Body of pancreas (tissue), 4 donors: ENCODE measurements at regions not wholly inside any gene's neighbourhood (a gene's known extent, or its start where the extent isn't known, plus 50 kb on each side); places are given as distances from the start of the nearest gene placed in this dataset.

Experiments used
- ATAC-seq: fragments of 150-250 bp; one replicate; pipeline ENCODE4 v1.9.1; 2016
- DNase-seq, 4 donors: peaks; one replicate each; pipeline ENCODE4 v3.0.0-alpha.2; 2019
- H3K27ac ChIP-seq, 4 donors: fragments of 200-600 bp; sonication (generic); 1 replicate in 3 of 4; 2 replicates in 1 of 4; pipeline versions ENCODE4 v1.5.1 to v1.6.1; 2016 to 2019; ENCODE audit warnings: mild to moderate bottlenecking in 1 of 4, mixed read lengths in 1 of 4, moderate library complexity in 1 of 4
- H3K27me3 ChIP-seq, 2 donors: fragments of 200-600 bp; sonication (generic); one replicate each; pipeline ENCODE4 v1.6.0; 2016; ENCODE audit warnings: mild to moderate bottlenecking in 1 of 2
- H3K36me3 ChIP-seq, 2 donors: fragments of 200-600 bp; sonication (generic); replicated peaks in 1 of 2; 2 replicates each; pipeline ENCODE4 v1.5.1; 2016; ENCODE audit warnings: low read depth in 2 of 2; ENCODE audit not compliant: insufficient read depth in 1 of 2
- H3K4me1 ChIP-seq: fragments of 200-600 bp; sonication (generic); one replicate; pipeline ENCODE4 v1.6.0; 2016
- H3K4me3 ChIP-seq, 2 donors: fragments of 200-600 bp; sonication (generic); 1 replicate in 1 of 2; 2 replicates in 1 of 2; pipeline ENCODE4 v1.5.1; 2016 to 2019
- H3K9me3 ChIP-seq, 3 donors: fragments of 200-600 bp; sonication (generic); 1 replicate in 2 of 3; 2 replicates in 1 of 3; pipeline ENCODE4 v1.5.1; 2016
- CTCF ChIP-seq, 7 experiments: fragments of 450-650 bp in 4 of 7; fragments of 200-600 bp in 3 of 7; sonication (generic) in 3 of 7; IDR thresholded peaks; one replicate each; pipeline ENCODE4 v1.5.1; 2016 to 2019; ENCODE audit warnings: antibody characterized with exemption in 7 of 7
- POLR2A ChIP-seq, 3 donors: fragments of 450-650 bp; IDR thresholded peaks; one replicate each; pipeline ENCODE4 v1.6.1; 2016; ENCODE audit warnings: antibody characterized with exemption in 3 of 3, mild to moderate bottlenecking in 2 of 3
- WGBS, 2 donors: methylation state at CpG; one replicate each; pipeline ENCODE4 v1.1.5; 2017; 5-methylcytosine and 5-hydroxymethylcytosine counted together
- intact Hi-C: fragments of 100-400 bp; cut with DNase I; formaldehyde crosslinking; loops from one replicate; pipeline ENCODE4 v1.15.1; 2023

- Histone ChIP-seq H3K36me3 (no peaks in the 10 kb centered on the region), H3K27me3 (no peaks in the 10 kb centered on the region), H3K9me3 (no peaks in the 10 kb centered on the region), H3K4me1 (no peaks in the 10 kb centered on the region), H3K27ac (no peak overlapping the region), H3K4me3 (no peak overlapping the region)
- WGBS, 2 donors, result 53 to 57% methylated on average over 3 of the region's 3 CpGs
- intact Hi-C loops, result no loop called here
- ATAC-seq (no peak), DNase-seq (no peak)
- TF ChIP-seq POLR2A (IDR thresholded peaks at IDR 0.05), result no peak
- no peak for TF ChIP-seq CTCF (IDR thresholded peaks at IDR 0.05)
Observed at GRCh38 chr9:115758441-115758840, 395.1 kb upstream of the PAPPA start.

GRCh38 chr9:115759426-115759825, 394.2 kb upstream of the PAPPA start:
- Histone ChIP-seq H3K27me3 (no peaks in the 10 kb centered on the region), H3K9me3 (no peaks in the 10 kb centered on the region), H3K36me3 (no peaks in the 10 kb centered on the region), H3K4me3 (no peak overlapping the region), H3K4me1 (peaks cover 5% of the 10 kb centered on the region), H3K27ac (no peak overlapping the region)
- DNase-seq, result no peak
- intact Hi-C loops, result no loop called here
- WGBS, 2 donors, result 51 to 63% methylated on average over 4 of the region's 4 CpGs
- no peak for ATAC-seq
- TF ChIP-seq POLR2A (IDR thresholded peaks at IDR 0.05) (no peak), CTCF (IDR thresholded peaks at IDR 0.05) (no peak)

- intact Hi-C loops, result no loop called here
- TF ChIP-seq CTCF (IDR thresholded peaks at IDR 0.05) (no peak), POLR2A (IDR thresholded peaks at IDR 0.05) (no peak)
- ATAC-seq (peak; percentile 33), DNase-seq (no peak)
- Histone ChIP-seq H3K36me3 (no peaks in the 10 kb centered on the region), H3K9me3 (no peaks in the 10 kb centered on the region), H3K4me1 (peaks cover 14% of the 10 kb centered on the region), H3K4me3 (no peak overlapping the region), H3K27ac (peak overlapping the region in 1 of 4 donors; percentile 41), H3K27me3 (no peaks in the 10 kb centered on the region)
- WGBS, 2 donors, result 8 to 21% methylated on average over 1 of the region's 1 CpG
Observed at GRCh38 chr9:115764645-115765044, 388.9 kb upstream of the PAPPA start.

GRCh38 chr9:115765060-115765459, 388.5 kb upstream of the PAPPA start:
- Histone ChIP-seq H3K4me1 (peaks cover 14% of the 10 kb centered on the region), H3K27ac (peak overlapping the region in 1 of 4 donors; percentile 41), H3K9me3 (no peaks in the 10 kb centered on the region), H3K27me3 (no peaks in the 10 kb centered on the region), H3K36me3 (no peaks in the 10 kb centered on the region), H3K4me3 (no peak overlapping the region)
- DNase-seq (no peak), ATAC-seq (no peak)
- intact Hi-C loops, result no loop called here
- TF ChIP-seq CTCF (IDR thresholded peaks at IDR 0.05), result no peak
- no peak for TF ChIP-seq POLR2A (IDR thresholded peaks at IDR 0.05)
- WGBS, 2 donors, result 20 to 31% methylated on average over 2 of the region's 2 CpGs

GRCh38 chr9:115766370-115766955, 387.1 kb upstream of the PAPPA start:
- Histone ChIP-seq H3K36me3 (no peaks in the 10 kb centered on the region), H3K9me3 (no peaks in the 10 kb centered on the region), H3K4me3 (no peak overlapping the region), H3K4me1 (peaks cover 14% of the 10 kb centered on the region), H3K27me3 (no peaks in the 10 kb centered on the region), H3K27ac (no peak overlapping the region)
- WGBS, 2 donors, result 46 to 74% methylated on average over 5 of the region's 5 CpGs
- intact Hi-C loops, result no loop called here
- ATAC-seq (no peak), DNase-seq (no peak)
- TF ChIP-seq CTCF (IDR thresholded peaks at IDR 0.05), result no peak
- no peak for TF ChIP-seq POLR2A (IDR thresholded peaks at IDR 0.05)
